K562 (cell line): ENCODE measurements at regions not wholly inside any gene's neighbourhood (a gene's known extent, or its start where the extent isn't known, plus 50 kb on each side); places are given as distances from the start of the nearest gene placed in this dataset.

Experiments
- CBX2 ChIP-seq: fragments of 200-600 bp; sonication (generic); IDR thresholded peaks from one replicate; pipeline ENCODE4 v1.6.1; 2012; ENCODE audit warnings: mild to moderate bottlenecking, low read length, inconsistent platforms; ENCODE audit not compliant: insufficient read depth, poor library complexity, severe bottlenecking
- CC2D1A ChIP-seq: fragments of 450-650 bp; IDR thresholded peaks from 2 replicates; pipeline ENCODE4 v1.6.1; 2017; ENCODE audit warnings: mild to moderate bottlenecking
- GTF2A2 ChIP-seq: IDR thresholded peaks from 2 replicates; pipeline ENCODE4 v1.6.1; 2016; ENCODE audit warnings: mild to moderate bottlenecking, missing genetic modification characterization, missing compliant biosample characterization
- MTA1 ChIP-seq: fragments of 450-650 bp; IDR thresholded peaks from 2 replicates; pipeline ENCODE4 v1.6.1; 2017; ENCODE audit warnings: borderline replicate concordance
- POLR2H ChIP-seq: IDR thresholded peaks from 2 replicates; pipeline ENCODE4 v1.6.1; 2016; ENCODE audit warnings: missing genetic modification characterization, low read depth, mild to moderate bottlenecking, control low read depth, missing compliant biosample characterization, moderate library complexity
- SMAD4 ChIP-seq: fragments of 250-450 bp; sonication (Bioruptor Pico); conservative IDR thresholded peaks from 2 replicates; pipeline ENCODE4 v1.8.0; 2021; ENCODE audit warnings: inconsistent platforms, mild to moderate bottlenecking, moderate library complexity
- ZC3H8 ChIP-seq: fragments of 450-650 bp; IDR thresholded peaks from 2 replicates; pipeline ENCODE4 v1.6.1; 2017
- ZFP36 ChIP-seq: fragments of 150-350 bp; IDR thresholded peaks from 2 replicates; pipeline ENCODE4 v1.6.1; 2018; ENCODE audit warnings: low read length, low read depth; ENCODE audit not compliant: partially characterized antibody
- ZNF436 ChIP-seq: fragments of 250-450, 450-650 bp; sonication (Bioruptor Pico); formaldehyde crosslinking; IDR thresholded peaks from 2 replicates; pipeline ENCODE4 v1.7.0; 2020; ENCODE audit warnings: mild to moderate bottlenecking
- ZNF583 ChIP-seq: fragments of 250-450 bp; sonication (Bioruptor Pico); IDR thresholded peaks from 2 replicates; pipeline ENCODE4 v1.4.0; 2020
- ZNF584 ChIP-seq: fragments of 200-800 bp; sonication (Bioruptor generic); IDR thresholded peaks from 2 replicates; pipeline ENCODE4 v1.6.1; 2016; ENCODE audit warnings: low read depth, mild to moderate bottlenecking, missing genetic modification characterization, missing compliant biosample characterization
- TF ChIP-seq, protein P1 (sequence below), 2 experiments: fragments of 450-650 bp; IDR thresholded peaks; 2 replicates each; pipeline ENCODE4 v1.6.1; 2016
- TF ChIP-seq, protein P2 (sequence below): sonication (generic); formaldehyde crosslinking; IDR thresholded peaks from 2 replicates; pipeline ENCODE4 v1.8.1; 2023; ENCODE audit warnings: mild to moderate bottlenecking, missing genetic modification reagents, moderate library complexity
- TF ChIP-seq, protein P3 (sequence below): fragments of 250-450 bp; sonication (Bioruptor Pico); IDR thresholded peaks from 2 replicates; pipeline ENCODE4 v1.4.0; 2020; ENCODE audit warnings: mild to moderate bottlenecking
- TF ChIP-seq, protein P4 (sequence below), 2 experiments: IDR thresholded peaks in 1 of 2; conservative IDR thresholded peaks in 1 of 2; 2 replicates each; pipeline ENCODE4 v1.6.1; 2016; ENCODE audit warnings: low read depth in 2 of 2, mild to moderate bottlenecking in 1 of 2, missing compliant biosample characterization in 1 of 2, missing genetic modification characterization in 1 of 2, moderate library complexity in 1 of 2
- TF ChIP-seq, protein P5 (sequence below): fragments of 250-450 bp; sonication (Bioruptor Pico); IDR thresholded peaks from 2 replicates; pipeline ENCODE4 v1.9.0; 2021; ENCODE audit warnings: mild to moderate bottlenecking
- TF ChIP-seq, protein P6 (sequence below): fragments of 250-450 bp; sonication (Bioruptor Pico); IDR thresholded peaks from 2 replicates; pipeline ENCODE4 v1.9.0; 2021; ENCODE audit warnings: mild to moderate bottlenecking, inconsistent platforms

DNA sequence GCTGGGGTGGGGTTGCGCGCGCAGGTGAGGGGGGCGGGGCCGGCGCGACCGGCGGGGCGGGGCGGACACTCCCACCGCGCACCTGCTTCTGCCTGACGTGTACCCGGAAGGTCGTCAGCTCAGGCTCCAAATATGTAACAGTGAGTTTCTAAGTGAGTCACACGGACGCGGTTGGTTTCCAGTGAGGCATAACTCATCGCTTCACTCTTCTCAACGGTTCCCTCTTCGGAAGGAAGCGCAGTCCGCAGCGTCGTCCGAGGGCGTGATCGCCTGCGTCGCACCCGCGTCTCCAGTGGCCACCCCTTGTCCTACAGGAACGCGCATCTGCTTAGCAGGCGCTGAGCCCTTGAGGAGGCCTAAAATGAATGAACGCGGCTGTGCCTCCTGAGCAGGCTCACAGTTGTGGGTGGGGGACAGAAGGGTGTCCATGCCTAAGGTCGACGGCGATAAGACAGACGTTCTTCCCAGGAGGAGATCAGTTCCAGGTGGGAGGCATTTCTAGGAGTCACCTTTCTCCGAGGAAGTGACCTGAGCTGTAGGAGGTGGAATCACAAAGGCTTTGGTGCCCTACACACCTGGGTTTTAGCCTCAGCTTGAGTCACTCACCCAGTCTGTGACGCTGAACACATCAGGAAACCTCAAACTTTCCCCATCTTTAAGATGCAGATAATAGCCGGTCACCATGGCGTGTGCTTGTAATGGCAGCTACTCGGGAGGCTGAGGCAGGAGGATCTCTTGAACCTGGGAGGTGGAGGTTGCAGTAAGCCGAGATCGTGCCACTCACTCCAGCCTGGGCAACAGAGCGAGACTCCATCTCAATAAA is 50.9 kb upstream of the EZR start (continued):
- TF ChIP-seq, protein P1, sequence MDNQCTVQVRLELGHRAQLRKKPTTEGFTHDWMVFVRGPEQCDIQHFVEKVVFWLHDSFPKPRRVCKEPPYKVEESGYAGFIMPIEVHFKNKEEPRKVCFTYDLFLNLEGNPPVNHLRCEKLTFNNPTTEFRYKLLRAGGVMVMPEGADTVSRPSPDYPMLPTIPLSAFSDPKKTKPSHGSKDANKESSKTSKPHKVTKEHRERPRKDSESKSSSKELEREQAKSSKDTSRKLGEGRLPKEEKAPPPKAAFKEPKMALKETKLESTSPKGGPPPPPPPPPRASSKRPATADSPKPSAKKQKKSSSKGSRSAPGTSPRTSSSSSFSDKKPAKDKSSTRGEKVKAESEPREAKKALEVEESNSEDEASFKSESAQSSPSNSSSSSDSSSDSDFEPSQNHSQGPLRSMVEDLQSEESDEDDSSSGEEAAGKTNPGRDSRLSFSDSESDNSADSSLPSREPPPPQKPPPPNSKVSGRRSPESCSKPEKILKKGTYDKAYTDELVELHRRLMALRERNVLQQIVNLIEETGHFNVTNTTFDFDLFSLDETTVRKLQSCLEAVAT (IDR thresholded peaks at IDR 0.05) = peak in 1 of 2 experiments; percentile 89; a peak in 2 of 4 replicates
- TF ChIP-seq MTA1 = peak; percentile 11; the same call in 1 of the 2 replicates
- TF ChIP-seq, protein P2, sequence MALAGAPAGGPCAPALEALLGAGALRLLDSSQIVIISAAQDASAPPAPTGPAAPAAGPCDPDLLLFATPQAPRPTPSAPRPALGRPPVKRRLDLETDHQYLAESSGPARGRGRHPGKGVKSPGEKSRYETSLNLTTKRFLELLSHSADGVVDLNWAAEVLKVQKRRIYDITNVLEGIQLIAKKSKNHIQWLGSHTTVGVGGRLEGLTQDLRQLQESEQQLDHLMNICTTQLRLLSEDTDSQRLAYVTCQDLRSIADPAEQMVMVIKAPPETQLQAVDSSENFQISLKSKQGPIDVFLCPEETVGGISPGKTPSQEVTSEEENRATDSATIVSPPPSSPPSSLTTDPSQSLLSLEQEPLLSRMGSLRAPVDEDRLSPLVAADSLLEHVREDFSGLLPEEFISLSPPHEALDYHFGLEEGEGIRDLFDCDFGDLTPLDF = peak; percentile 73; the same call in 1 of the 2 replicates
- peak; percentile 93 for TF ChIP-seq CC2D1A
- no peak for TF ChIP-seq ZNF436 (CRISPR knock-in tag)
- TF ChIP-seq, protein P3, sequence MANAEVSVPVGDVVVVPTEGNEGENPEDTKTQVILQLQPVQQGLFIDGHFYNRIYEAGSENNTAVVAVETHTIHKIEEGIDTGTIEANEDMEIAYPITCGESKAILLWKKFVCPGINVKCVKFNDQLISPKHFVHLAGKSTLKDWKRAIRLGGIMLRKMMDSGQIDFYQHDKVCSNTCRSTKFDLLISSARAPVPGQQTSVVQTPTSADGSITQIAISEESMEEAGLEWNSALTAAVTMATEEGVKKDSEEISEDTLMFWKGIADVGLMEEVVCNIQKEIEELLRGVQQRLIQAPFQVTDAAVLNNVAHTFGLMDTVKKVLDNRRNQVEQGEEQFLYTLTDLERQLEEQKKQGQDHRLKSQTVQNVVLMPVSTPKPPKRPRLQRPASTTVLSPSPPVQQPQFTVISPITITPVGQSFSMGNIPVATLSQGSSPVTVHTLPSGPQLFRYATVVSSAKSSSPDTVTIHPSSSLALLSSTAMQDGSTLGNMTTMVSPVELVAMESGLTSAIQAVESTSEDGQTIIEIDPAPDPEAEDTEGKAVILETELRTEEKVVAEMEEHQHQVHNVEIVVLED (CRISPR knock-in tag) = peak; percentile 85
- TF ChIP-seq, protein P4, sequence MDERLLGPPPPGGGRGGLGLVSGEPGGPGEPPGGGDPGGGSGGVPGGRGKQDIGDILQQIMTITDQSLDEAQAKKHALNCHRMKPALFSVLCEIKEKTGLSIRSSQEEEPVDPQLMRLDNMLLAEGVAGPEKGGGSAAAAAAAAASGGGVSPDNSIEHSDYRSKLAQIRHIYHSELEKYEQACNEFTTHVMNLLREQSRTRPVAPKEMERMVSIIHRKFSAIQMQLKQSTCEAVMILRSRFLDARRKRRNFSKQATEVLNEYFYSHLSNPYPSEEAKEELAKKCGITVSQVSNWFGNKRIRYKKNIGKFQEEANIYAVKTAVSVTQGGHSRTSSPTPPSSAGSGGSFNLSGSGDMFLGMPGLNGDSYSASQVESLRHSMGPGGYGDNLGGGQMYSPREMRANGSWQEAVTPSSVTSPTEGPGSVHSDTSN (CRISPR knock-in tag; IDR thresholded peaks at IDR 0.05; ENCODE audit: low read depth) = no peak
- TF ChIP-seq, protein P4 (tag; conservative IDR thresholded peaks at IDR 0.05; ENCODE audit: low read depth) = peak; percentile 74
- TF ChIP-seq ZC3H8 = no peak
- peak; percentile 78 for TF ChIP-seq POLR2H (tag)
- TF ChIP-seq ZNF583 (CRISPR knock-in tag) = no peak; the same call in 1 of the 2 replicates
- TF ChIP-seq ZNF584 (CRISPR knock-in tag) = no peak
- no peak for TF ChIP-seq CBX2
- TF ChIP-seq GTF2A2 (tag) = no peak
- TF ChIP-seq, protein P5, sequence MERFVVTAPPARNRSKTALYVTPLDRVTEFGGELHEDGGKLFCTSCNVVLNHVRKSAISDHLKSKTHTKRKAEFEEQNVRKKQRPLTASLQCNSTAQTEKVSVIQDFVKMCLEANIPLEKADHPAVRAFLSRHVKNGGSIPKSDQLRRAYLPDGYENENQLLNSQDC (CRISPR knock-in tag) = 0 out of 2 replicates have a peak, but pooled peaks have one; percentile 18
- TF ChIP-seq, protein P6, sequence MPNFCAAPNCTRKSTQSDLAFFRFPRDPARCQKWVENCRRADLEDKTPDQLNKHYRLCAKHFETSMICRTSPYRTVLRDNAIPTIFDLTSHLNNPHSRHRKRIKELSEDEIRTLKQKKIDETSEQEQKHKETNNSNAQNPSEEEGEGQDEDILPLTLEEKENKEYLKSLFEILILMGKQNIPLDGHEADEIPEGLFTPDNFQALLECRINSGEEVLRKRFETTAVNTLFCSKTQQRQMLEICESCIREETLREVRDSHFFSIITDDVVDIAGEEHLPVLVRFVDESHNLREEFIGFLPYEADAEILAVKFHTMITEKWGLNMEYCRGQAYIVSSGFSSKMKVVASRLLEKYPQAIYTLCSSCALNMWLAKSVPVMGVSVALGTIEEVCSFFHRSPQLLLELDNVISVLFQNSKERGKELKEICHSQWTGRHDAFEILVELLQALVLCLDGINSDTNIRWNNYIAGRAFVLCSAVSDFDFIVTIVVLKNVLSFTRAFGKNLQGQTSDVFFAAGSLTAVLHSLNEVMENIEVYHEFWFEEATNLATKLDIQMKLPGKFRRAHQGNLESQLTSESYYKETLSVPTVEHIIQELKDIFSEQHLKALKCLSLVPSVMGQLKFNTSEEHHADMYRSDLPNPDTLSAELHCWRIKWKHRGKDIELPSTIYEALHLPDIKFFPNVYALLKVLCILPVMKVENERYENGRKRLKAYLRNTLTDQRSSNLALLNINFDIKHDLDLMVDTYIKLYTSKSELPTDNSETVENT (CRISPR knock-in tag) = peak; percentile 92
- peak; percentile 57 for TF ChIP-seq ZFP36
- peak; percentile 41 for TF ChIP-seq SMAD4 (CRISPR knock-in tag)
